ENCODE measurements at regions not wholly inside any gene's neighbourhood (a gene's known extent, or its start where the extent isn't known, plus 50 kb on each side); places are given as distances from the start of the nearest gene placed in this dataset.

DNA sequence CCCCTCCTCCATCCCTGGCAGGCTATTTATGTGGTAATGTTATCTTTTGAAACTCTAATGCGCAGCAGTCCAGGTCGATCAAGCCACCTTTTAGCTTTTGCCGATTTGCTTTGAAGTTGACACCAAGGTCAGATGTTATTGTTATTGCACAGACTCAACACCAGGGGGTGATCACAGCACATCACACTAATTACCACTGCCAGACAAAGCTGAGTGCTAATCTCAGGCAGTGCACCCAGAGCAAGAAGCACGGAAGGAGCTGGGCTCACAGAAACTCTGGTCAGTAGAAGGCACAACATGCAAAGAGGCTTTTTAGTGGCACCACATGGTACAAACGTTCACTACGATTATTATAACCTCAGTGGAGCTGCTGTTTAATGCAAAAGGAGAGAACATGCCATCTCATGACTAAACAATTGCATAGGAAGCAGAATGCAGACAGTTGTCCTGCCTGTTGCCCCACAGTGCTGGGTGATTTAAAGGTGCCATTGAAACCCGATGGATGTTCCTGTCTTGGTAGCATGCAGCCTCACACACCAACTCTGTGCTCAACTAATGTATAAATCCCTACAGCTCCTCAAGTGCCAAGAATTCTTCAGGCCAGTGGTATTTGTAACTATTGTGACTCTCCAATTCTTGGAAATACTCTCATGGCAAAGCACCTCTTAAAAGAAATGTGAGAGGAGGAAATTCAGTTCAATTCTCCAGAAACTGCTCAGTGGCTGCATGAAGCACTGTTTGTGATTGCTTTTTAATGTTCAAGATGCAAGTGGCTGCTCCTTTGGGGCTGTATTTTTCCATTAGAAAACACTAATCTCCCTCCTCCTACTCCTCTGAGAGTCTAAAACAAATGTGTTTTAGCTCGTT, 353.9 kb upstream of the DDI1 start:
- peak overlapping the region; percentile 95 for H2AFZ ChIP-seq (replicated peaks)
- Mint-ChIP-seq H3K9me3 (peaks cover 11% of the 10 kb centered on the region), H3K4me1 (peaks cover 20% of the 10 kb centered on the region), H3K4me3 (no peak overlapping the region), H3K27ac (peak overlapping the region; percentile 48), H3K27me3 (ENCODE audit: insufficient read depth, low read depth) (no peaks in the 10 kb centered on the region), H3K36me3 (no peaks in the 10 kb centered on the region)
- no peak overlapping the region for H3K4me3 ChIP-seq
- H3K36me3 ChIP-seq: no peaks in the 10 kb centered on the region
- H4K20me1 ChIP-seq (ENCODE audit: low read depth): no peaks in the 10 kb centered on the region
- H3K27me3 ChIP-seq: no peaks in the 10 kb centered on the region
- H3K27ac ChIP-seq: no peak overlapping the region
- H3K79me2 ChIP-seq (ENCODE audit: low read depth): no peaks in the 10 kb centered on the region
- no peaks in the 10 kb centered on the region for H3F3A ChIP-seq (ENCODE audit: low read depth)
- TF ChIP-seq, protein P1, sequence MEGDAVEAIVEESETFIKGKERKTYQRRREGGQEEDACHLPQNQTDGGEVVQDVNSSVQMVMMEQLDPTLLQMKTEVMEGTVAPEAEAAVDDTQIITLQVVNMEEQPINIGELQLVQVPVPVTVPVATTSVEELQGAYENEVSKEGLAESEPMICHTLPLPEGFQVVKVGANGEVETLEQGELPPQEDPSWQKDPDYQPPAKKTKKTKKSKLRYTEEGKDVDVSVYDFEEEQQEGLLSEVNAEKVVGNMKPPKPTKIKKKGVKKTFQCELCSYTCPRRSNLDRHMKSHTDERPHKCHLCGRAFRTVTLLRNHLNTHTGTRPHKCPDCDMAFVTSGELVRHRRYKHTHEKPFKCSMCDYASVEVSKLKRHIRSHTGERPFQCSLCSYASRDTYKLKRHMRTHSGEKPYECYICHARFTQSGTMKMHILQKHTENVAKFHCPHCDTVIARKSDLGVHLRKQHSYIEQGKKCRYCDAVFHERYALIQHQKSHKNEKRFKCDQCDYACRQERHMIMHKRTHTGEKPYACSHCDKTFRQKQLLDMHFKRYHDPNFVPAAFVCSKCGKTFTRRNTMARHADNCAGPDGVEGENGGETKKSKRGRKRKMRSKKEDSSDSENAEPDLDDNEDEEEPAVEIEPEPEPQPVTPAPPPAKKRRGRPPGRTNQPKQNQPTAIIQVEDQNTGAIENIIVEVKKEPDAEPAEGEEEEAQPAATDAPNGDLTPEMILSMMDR (IDR thresholded peaks at IDR 0.05): peak; percentile 86
- TF ChIP-seq EZH2phosphoT487 (IDR thresholded peaks at IDR 0.05) (no peak), EZH2 (IDR thresholded peaks at IDR 0.05) (no peak)
- DNase-seq (ENCODE audit: low spot score): peak; percentile 82
- H3K4me1 ChIP-seq: peaks cover 6% of the 10 kb centered on the region
- H3K9me3 ChIP-seq (ENCODE audit: low read depth): no peaks in the 10 kb centered on the region
- H3K4me2 ChIP-seq: no peak overlapping the region
- no peak overlapping the region for H3K9ac ChIP-seq

DNA sequence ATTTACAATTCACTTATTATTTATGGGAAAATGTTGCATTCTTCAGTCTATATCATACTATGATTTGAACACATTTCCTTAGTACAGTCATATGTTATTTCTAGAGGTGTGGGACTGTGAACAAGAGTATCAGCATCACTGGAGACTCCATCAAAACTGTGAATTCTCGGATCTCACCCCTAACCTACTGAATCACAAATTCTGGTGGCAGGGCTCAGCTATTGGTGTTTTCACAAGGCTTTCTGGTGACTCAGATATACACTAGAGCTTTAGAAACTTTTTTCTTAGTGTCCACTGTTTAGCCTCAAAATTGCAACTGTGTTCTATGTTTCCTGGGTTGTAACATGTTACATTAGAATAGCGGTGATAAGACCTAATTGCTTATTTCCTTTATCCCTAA, 352.9 kb upstream of the DDI1 start:
- Histone ChIP-seq H3K9ac (no peak overlapping the region), H3K36me3 (no peaks in the 10 kb centered on the region), H3K79me2 (ENCODE audit: low read depth) (no peaks in the 10 kb centered on the region), H4K20me1 (ENCODE audit: low read depth) (no peaks in the 10 kb centered on the region), H3K27me3 (no peaks in the 10 kb centered on the region), H3F3A (ENCODE audit: low read depth) (no peaks in the 10 kb centered on the region), H3K4me2 (no peak overlapping the region), H3K9me3 (ENCODE audit: low read depth) (no peaks in the 10 kb centered on the region), H3K4me1 (peaks cover 6% of the 10 kb centered on the region), H3K27ac (no peak overlapping the region), H3K4me3 (no peak overlapping the region), H2AFZ (replicated peaks) (no peak overlapping the region)
- DNase-seq (ENCODE audit: low spot score): no peak
- no peak overlapping the region for H3K27ac Mint-ChIP-seq
- peaks cover 20% of the 10 kb centered on the region for H3K4me1 Mint-ChIP-seq
- H3K4me3 Mint-ChIP-seq: no peak overlapping the region
- no peaks in the 10 kb centered on the region for H3K36me3 Mint-ChIP-seq
- H3K27me3 Mint-ChIP-seq (ENCODE audit: insufficient read depth, low read depth): no peaks in the 10 kb centered on the region
- TF ChIP-seq EZH2phosphoT487 (IDR thresholded peaks at IDR 0.05) (no peak), EZH2 (IDR thresholded peaks at IDR 0.05) (no peak)
- TF ChIP-seq, protein P1 (IDR thresholded peaks at IDR 0.05): no peak
- peaks cover 11% of the 10 kb centered on the region for H3K9me3 Mint-ChIP-seq

DNA sequence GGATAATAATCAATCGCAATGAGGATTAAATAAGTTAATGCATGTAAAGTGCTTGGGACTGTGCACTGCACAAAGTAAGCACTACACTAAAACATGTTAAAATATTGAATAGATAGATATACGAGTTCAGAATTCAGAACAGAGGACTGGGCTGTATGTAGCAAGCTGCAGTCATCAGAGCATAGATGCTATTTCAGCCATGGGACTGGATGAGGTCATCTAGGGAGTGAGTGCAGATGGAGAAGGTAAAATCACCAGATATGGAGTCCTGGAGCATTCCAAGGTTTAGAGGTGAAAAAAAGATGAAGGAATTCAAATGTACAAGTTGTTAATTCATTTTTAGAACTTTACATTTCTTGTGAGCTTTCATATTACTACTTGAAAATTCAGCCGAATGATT, 347.5 kb upstream of the DDI1 start:
- Mint-ChIP-seq H3K9me3 (peaks cover 11% of the 10 kb centered on the region), H3K4me1 (peaks cover 13% of the 10 kb centered on the region), H3K27ac (no peak overlapping the region), H3K27me3 (ENCODE audit: insufficient read depth, low read depth) (no peaks in the 10 kb centered on the region), H3K36me3 (no peaks in the 10 kb centered on the region), H3K4me3 (no peak overlapping the region)
- Histone ChIP-seq H3K9me3 (ENCODE audit: low read depth) (no peaks in the 10 kb centered on the region), H3K4me1 (no peaks in the 10 kb centered on the region), H3K4me3 (no peak overlapping the region), H2AFZ (replicated peaks) (no peak overlapping the region), H3K9ac (no peak overlapping the region), H3F3A (ENCODE audit: low read depth) (no peaks in the 10 kb centered on the region), H3K27me3 (no peaks in the 10 kb centered on the region), H4K20me1 (ENCODE audit: low read depth) (no peaks in the 10 kb centered on the region), H3K27ac (no peak overlapping the region), H3K79me2 (ENCODE audit: low read depth) (no peaks in the 10 kb centered on the region), H3K4me2 (no peak overlapping the region), H3K36me3 (no peaks in the 10 kb centered on the region)
- no peak for TF ChIP-seq EZH2phosphoT487 (IDR thresholded peaks at IDR 0.05)
- no peak for DNase-seq (ENCODE audit: low spot score)

DNA sequence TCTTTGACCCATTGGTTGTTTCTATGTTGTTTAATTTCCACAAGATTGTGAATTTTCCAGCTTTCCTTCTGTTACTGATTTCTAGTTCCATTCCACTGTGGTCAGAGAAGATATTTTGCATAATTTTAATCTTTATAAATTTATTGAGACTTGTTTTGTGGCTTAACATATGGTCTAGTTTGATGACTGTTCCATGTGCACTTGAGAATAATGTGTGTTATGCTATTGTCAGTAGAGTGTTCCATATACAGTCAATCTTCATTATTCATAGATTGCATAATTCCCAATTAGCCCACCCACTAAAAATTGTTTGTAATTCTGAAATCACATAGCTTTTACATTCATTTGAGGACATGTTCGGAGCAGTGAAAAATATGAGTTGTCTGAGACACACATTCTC, 346.1 kb upstream of the DDI1 start:
- Histone ChIP-seq H3K4me1 (no peaks in the 10 kb centered on the region), H3K36me3 (no peaks in the 10 kb centered on the region), H3F3A (ENCODE audit: low read depth) (no peaks in the 10 kb centered on the region), H3K9ac (no peak overlapping the region), H3K27me3 (no peaks in the 10 kb centered on the region), H3K27ac (no peak overlapping the region), H3K79me2 (ENCODE audit: low read depth) (no peaks in the 10 kb centered on the region), H3K4me3 (no peak overlapping the region), H2AFZ (replicated peaks) (no peak overlapping the region), H3K9me3 (ENCODE audit: low read depth) (no peaks in the 10 kb centered on the region), H4K20me1 (ENCODE audit: low read depth) (no peaks in the 10 kb centered on the region), H3K4me2 (no peak overlapping the region)
- DNase-seq (ENCODE audit: low spot score): no peak
- H3K9me3 Mint-ChIP-seq: peaks cover 9% of the 10 kb centered on the region
- no peak overlapping the region for H3K27ac Mint-ChIP-seq
- peaks cover 13% of the 10 kb centered on the region for H3K4me1 Mint-ChIP-seq
- H3K36me3 Mint-ChIP-seq: no peaks in the 10 kb centered on the region
- TF ChIP-seq, protein P1 (IDR thresholded peaks at IDR 0.05): no peak
- no peak for TF ChIP-seq EZH2phosphoT487 (IDR thresholded peaks at IDR 0.05)
- TF ChIP-seq EZH2 (IDR thresholded peaks at IDR 0.05): no peak
- no peaks in the 10 kb centered on the region for H3K27me3 Mint-ChIP-seq (ENCODE audit: insufficient read depth, low read depth)
- no peak overlapping the region for H3K4me3 Mint-ChIP-seq
